NCI-H2171 (cell line): ENCODE measurements at regions not wholly inside any gene's neighbourhood (a gene's known extent, or its start where the extent isn't known, plus 50 kb on each side); places are given as distances from the start of the nearest gene placed in this dataset.
A peak's percentile ranks its signal among the peaks of the same experiment; 100 is the strongest.

ENCODE experiments used
- DNase-seq: peaks from one replicate; lab custom pipeline; 2025; lab: John Stamatoyannopoulos, UW

- DNase-seq = peak; percentile 27
Observed at GRCh38 chr4:149296503-149296902, 519.1 kb downstream of the IQCM start.

GRCh38 chr4:149296084-149296483 is 519.6 kb downstream of the IQCM start:
- no peak for DNase-seq

GRCh38 chr4:149294601-149295000 is 521.0 kb downstream of the IQCM start:
- DNase-seq = no peak

- no peak for DNase-seq
Observed at GRCh38 chr4:149293046-149293649, 522.5 kb downstream of the IQCM start.

- peak; percentile 5 for DNase-seq
Observed at GRCh38 chr4:149292425-149293007, 523.1 kb downstream of the IQCM start.

GRCh38 chr4:149291463-149291862 is 524.2 kb downstream of the IQCM start:
- DNase-seq = no peak

- DNase-seq = no peak
Observed at GRCh38 chr4:149280806-149281205, 534.8 kb downstream of the IQCM start.

GRCh38 chr4:149279776-149280175 is 535.9 kb downstream of the IQCM start:
- no peak for DNase-seq

- no peak for DNase-seq
Observed at GRCh38 chr4:149279331-149279730, 536.3 kb downstream of the IQCM start.

GRCh38 chr4:149277705-149278104 is 537.9 kb downstream of the IQCM start:
- DNase-seq = no peak

GRCh38 chr4:149269835-149270234 is 545.8 kb downstream of the IQCM start:
- DNase-seq = no peak

GRCh38 chr4:149266301-149266700 is 549.3 kb downstream of the IQCM start:
- no peak for DNase-seq

GRCh38 chr4:149265645-149266044 is 550.0 kb downstream of the IQCM start:
- DNase-seq = no peak

GRCh38 chr4:149264093-149264733 is 551.4 kb downstream of the IQCM start:
- DNase-seq = peak; percentile 19

GRCh38 chr4:149248191-149248764 is 567.4 kb downstream of the IQCM start:
- DNase-seq = no peak

- DNase-seq = no peak
Observed at GRCh38 chr4:149247164-149247563, 568.5 kb downstream of the IQCM start.

- no peak for DNase-seq
Observed at GRCh38 chr4:149245333-149245732, 570.3 kb downstream of the IQCM start.

- no peak for DNase-seq
Observed at GRCh38 chr4:149238097-149238496, 577.5 kb downstream of the IQCM start.

GRCh38 chr4:149234798-149235197 is 580.8 kb downstream of the IQCM start:
- DNase-seq = no peak

- DNase-seq = no peak
Observed at GRCh38 chr4:149223659-149224058, 592.0 kb downstream of the IQCM start.

GRCh38 chr4:149218672-149219071 is 597.0 kb downstream of the IQCM start:
- no peak for DNase-seq

GRCh38 chr4:149214301-149214700 is 601.3 kb downstream of the IQCM start:
- no peak for DNase-seq

- DNase-seq = no peak
Observed at GRCh38 chr4:149211876-149212275, 603.8 kb downstream of the IQCM start.
